Keratinocyte (primary cell): ENCODE measurements at regions not wholly inside any gene's neighbourhood (a gene's known extent, or its start where the extent isn't known, plus 50 kb on each side); places are given as distances from the start of the nearest gene placed in this dataset.

Source experiments
- EZH2 ChIP-seq: IDR thresholded peaks from one replicate; pipeline ENCODE4 v1.6.1; 2012; ENCODE audit warnings: inconsistent platforms, mild to moderate bottlenecking, low read length, moderate library complexity
- TF ChIP-seq, protein P1 (sequence below), 3 experiments: IDR thresholded peaks in 1 of 3; conservative IDR thresholded peaks in 1 of 3; optimal IDR thresholded peaks in 1 of 3; 2 replicates in 2 of 3; 3 replicates in 1 of 3; pipeline versions ENCODE3 to v1.5.1; 2011; ENCODE audit warnings: low read length in 3 of 3, mild to moderate bottlenecking in 3 of 3, moderate library complexity in 2 of 3, control low read depth in 1 of 3, inconsistent platforms in 1 of 3; ENCODE audit not compliant: insufficient read depth in 2 of 3; ENCODE audit errors: extremely low read depth in 1 of 3

GRCh38 chr22:49540913-49541692, 286.6 kb downstream of the BRD1 start:
- TF ChIP-seq, protein P1, sequence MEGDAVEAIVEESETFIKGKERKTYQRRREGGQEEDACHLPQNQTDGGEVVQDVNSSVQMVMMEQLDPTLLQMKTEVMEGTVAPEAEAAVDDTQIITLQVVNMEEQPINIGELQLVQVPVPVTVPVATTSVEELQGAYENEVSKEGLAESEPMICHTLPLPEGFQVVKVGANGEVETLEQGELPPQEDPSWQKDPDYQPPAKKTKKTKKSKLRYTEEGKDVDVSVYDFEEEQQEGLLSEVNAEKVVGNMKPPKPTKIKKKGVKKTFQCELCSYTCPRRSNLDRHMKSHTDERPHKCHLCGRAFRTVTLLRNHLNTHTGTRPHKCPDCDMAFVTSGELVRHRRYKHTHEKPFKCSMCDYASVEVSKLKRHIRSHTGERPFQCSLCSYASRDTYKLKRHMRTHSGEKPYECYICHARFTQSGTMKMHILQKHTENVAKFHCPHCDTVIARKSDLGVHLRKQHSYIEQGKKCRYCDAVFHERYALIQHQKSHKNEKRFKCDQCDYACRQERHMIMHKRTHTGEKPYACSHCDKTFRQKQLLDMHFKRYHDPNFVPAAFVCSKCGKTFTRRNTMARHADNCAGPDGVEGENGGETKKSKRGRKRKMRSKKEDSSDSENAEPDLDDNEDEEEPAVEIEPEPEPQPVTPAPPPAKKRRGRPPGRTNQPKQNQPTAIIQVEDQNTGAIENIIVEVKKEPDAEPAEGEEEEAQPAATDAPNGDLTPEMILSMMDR (optimal IDR thresholded peaks at IDR 0.05 in 1 of 3, IDR thresholded peaks at IDR 0.05 in 1 of 3, conservative IDR thresholded peaks at IDR 0.05 in 1 of 3; ENCODE audit: extremely low read depth in 1 of 3, insufficient read depth in 2 of 3, low read length in 3 of 3), result no peak
- TF ChIP-seq EZH2, result no peak
